Natural killer cell treated with Interleukin-12 subunit alpha and Interleukin-12 subunit beta and Interleukin-15 and Interleukin-18, amount 100 ng/mL, for 72 hours (primary cell): ENCODE measurements at regions not wholly inside any gene's neighbourhood (a gene's known extent, or its start where the extent isn't known, plus 50 kb on each side); places are given as distances from the start of the nearest gene placed in this dataset.

Experiments used
- ATAC-seq, 2 donors: fragments of 150-1000 bp; cut with Tn5 transposase in 1 of 2; sonication (Bioruptor Pico), chemical (Tn5 transposase) in 1 of 2; 2 replicates each; pipeline ENCODE4 v1.10.0; 2021
- DNase-seq: peaks from one replicate; pipeline ENCODE4 v3.0.0; 2022; ENCODE audit warnings: low spot score
- H3K27ac Mint-ChIP-seq, 2 donors: 1 replicate in 1 of 2; 2 replicates in 1 of 2; pipeline ENCODE4 v1.8.0; 2022; ENCODE audit warnings: mixed read lengths in 2 of 2, mild to moderate bottlenecking in 1 of 2, moderate library complexity in 1 of 2
- H3K27me3 Mint-ChIP-seq, 2 donors: 1 replicate in 1 of 2; 2 replicates in 1 of 2; pipeline ENCODE4 v1.8.0; 2022; ENCODE audit warnings: mixed read lengths in 2 of 2
- H3K36me3 Mint-ChIP-seq: one replicate; pipeline ENCODE4 v1.8.0; 2022; ENCODE audit warnings: mixed read lengths
- H3K4me1 Mint-ChIP-seq, 2 donors: 1 replicate in 1 of 2; 2 replicates in 1 of 2; pipeline ENCODE4 v1.8.0; 2022; ENCODE audit warnings: low read depth in 2 of 2, mixed read lengths in 2 of 2, mild to moderate bottlenecking in 1 of 2
- H3K4me3 Mint-ChIP-seq: one replicate; pipeline ENCODE4 v1.8.0; 2022; ENCODE audit warnings: mixed read lengths
- H3K9me3 Mint-ChIP-seq: 2 replicates; pipeline ENCODE4 v1.8.0; 2022; ENCODE audit warnings: mixed read lengths

DNA sequence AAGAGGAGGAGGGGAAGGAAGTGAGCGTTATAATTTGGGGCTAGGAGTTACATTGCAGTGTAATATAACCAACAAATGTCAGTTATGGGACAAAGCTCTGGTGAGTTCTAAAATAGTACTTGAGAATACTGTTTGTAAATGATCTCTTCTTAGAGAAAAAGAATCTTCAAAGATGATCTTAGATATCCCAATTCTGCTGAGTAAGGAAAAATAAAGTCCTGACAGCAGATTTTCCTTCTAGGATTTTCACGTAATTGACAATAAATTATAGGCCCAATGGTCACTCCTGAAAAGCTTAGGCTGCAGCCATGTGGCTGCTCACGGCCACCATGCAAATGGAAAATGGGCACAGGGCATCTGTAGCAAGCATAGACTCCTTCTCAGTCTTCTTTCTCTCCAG is 241.6 kb downstream of the SIPA1L2 start:
- Mint-ChIP-seq H3K9me3 (no peaks in the 10 kb centered on the region), H3K36me3 (no peaks in the 10 kb centered on the region), H3K27ac (no peak overlapping the region), H3K27me3 (peaks cover 9 to 14% of the 10 kb centered on the region in 2 donors), H3K4me3 (no peak overlapping the region), H3K4me1 (peaks cover 0 to 3% of the 10 kb centered on the region in 2 donors)
- ATAC-seq (no peak), DNase-seq (no peak)

DNA sequence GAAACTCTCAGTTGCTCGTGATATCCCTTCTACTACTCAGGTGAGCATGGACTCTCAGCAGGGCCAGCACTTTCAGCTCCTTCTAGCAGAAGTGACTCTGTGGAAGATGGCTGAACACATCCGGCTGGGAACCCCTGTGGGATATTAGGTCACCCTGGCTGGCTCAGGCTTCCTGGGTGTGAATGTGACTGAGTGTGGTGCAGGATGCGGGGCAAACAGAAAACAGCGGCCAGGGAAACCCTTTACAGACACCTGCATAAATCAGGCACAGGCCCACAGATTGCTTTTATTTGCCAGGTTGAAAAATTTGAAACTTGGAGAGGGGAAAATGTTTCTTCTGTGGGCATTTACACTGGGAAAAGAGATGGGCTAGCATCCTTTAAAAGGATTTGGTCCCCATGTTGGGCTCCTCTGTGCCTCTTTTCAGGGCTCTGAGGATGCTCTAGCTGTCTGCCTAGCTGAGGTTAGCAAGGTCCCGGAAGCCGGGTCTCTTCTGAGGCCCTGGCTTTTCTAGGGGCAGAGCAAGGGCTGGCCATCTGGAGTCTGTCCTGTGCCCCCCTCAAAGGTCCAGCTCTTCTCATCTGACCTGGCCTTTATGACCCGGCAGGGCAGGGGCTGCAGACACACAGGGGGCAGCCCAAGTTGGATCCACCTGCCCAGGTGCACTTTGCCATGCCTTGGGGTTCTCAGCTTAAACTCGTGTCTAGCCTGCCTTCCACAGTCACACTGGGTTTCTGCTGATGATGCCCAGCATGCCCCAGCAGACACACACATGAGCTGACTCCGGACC is 243.0 kb downstream of the SIPA1L2 start:
- no peaks in the 10 kb centered on the region for H3K9me3 Mint-ChIP-seq
- H3K27me3 Mint-ChIP-seq: peaks cover 9 to 14% of the 10 kb centered on the region in 2 donors
- ATAC-seq: peak in 1 of 2 donors; percentile 52
- H3K27ac Mint-ChIP-seq: no peak overlapping the region
- peaks cover 0 to 3% of the 10 kb centered on the region in 2 donors for H3K4me1 Mint-ChIP-seq
- no peak for DNase-seq
- H3K36me3 Mint-ChIP-seq: no peaks in the 10 kb centered on the region
- H3K4me3 Mint-ChIP-seq: no peak overlapping the region

DNA sequence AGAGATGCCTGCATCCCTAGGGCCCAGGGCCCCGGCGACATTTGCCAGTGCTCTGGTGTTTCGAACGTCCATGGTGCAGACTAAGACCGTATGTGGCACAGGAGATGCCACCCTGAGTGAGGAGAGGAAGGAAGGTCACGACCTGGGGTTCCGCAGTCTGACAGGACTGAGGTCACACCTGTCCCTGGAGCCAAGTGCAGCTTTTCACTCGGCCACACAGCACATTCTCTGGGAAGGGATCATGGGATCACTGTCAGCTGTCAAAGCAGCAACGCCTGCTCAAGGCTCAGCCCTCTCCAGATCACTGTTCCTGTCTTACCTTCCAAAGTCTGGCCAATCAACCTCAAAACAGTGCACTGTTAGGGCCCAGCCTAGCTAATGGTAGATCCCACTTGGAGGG is 243.6 kb downstream of the SIPA1L2 start:
- peak in 1 of 2 donors; percentile 8 for ATAC-seq
- Mint-ChIP-seq H3K36me3 (no peaks in the 10 kb centered on the region), H3K27ac (no peak overlapping the region), H3K27me3 (peaks cover 8 to 17% of the 10 kb centered on the region in 2 donors), H3K4me3 (no peak overlapping the region), H3K9me3 (no peaks in the 10 kb centered on the region), H3K4me1 (peaks cover 0 to 3% of the 10 kb centered on the region in 2 donors)
- no peak for DNase-seq

DNA sequence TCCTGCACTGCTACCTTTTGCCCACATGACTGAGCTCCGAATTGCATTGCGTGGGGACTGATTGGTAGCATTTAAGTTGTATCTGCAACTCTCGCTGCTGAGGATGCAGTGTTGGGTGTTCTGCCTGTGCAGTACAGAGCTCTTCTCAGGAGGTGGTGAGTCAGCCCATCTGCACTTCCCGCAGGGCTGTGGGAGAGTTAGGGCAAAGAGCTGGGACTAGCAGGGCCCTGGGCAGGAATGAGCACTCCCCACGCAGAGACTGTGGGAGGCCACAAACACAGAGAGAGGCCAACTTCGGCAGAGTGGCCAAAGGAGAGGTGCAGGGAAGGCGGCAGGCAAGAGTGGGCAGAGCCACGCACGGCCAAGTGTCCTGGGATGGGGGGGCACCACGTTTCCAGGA is 244.7 kb downstream of the SIPA1L2 start:
- ATAC-seq (no peak), DNase-seq (no peak)
- no peak overlapping the region for H3K27ac Mint-ChIP-seq
- H3K9me3 Mint-ChIP-seq: no peaks in the 10 kb centered on the region
- peaks cover 0 to 3% of the 10 kb centered on the region in 2 donors for H3K4me1 Mint-ChIP-seq
- H3K4me3 Mint-ChIP-seq: no peak overlapping the region
- no peaks in the 10 kb centered on the region for H3K36me3 Mint-ChIP-seq
- peaks cover 7 to 15% of the 10 kb centered on the region in 2 donors for H3K27me3 Mint-ChIP-seq

DNA sequence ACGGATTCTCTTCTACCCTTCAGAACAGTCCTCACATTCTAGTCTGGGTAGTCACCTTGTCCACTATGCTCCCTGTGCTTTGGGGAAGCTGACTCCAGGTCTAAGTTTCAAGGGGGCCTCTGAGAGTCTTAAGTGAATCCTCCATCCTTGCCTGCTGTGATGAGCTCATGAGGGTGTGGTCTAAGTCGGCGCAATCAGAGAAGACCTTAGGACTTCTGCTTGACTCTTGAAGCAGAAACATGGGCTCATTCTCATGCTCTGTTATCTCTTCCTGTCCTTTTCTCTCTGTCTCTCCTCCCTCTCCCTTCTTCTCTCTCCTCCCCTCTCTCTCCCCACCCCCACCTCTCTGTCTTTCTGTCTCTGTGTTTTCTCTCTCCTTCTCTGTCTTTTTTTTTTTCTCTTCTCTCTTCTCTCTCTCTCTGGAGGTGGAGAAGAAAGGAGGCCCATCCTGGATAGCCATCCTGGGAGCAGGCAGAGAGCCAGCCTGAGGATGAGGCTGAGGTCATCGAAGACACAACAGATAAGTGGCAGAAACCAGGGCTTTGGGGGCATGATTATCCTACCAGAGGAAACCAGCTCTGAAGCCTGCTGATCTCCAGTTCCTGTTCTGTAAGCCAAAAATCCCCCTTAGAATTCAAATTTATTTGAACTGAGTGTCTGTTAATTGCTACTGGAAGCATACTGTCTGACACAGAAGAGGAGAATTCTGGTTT is 245.6 kb downstream of the SIPA1L2 start:
- no peaks in the 10 kb centered on the region for H3K9me3 Mint-ChIP-seq
- H3K4me1 Mint-ChIP-seq: peaks cover 0 to 3% of the 10 kb centered on the region in 2 donors
- H3K27ac Mint-ChIP-seq: no peak overlapping the region
- H3K4me3 Mint-ChIP-seq: no peak overlapping the region
- no peaks in the 10 kb centered on the region for H3K36me3 Mint-ChIP-seq
- DNase-seq (no peak), ATAC-seq (no peak)
- peaks cover 7 to 16% of the 10 kb centered on the region in 2 donors for H3K27me3 Mint-ChIP-seq

DNA sequence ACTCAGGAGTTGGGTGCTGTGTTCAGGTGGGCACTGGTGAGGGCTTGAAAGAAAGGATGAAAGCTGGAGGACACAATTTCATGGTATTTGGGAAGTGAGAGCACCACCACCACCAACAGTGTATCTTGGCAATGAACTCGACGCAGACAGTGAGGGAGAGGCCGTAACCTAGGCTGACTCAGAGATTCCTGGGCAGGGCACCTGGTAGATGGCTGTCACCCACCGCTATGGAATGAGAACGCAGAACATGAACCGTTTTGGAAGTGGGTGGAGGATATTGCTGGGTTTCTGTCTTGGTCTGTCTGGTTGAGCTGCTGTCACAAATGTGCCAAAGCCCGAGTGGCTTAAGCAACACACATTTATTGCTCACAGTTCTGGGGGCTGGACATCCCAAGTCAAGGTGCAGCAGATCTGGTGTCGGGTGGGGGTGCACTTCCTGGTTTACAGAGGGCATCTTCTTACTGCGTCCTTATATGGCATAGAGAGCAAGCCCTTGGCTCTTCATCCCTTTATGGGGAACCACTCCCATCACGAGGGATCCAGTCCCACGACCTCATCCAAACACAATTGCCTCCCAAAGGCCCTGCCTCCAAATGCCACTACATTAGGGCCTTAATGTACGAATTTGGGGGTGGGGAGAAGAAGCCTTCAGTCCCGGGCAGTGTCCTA is 246.3 kb downstream of the SIPA1L2 start:
- H3K9me3 Mint-ChIP-seq: no peaks in the 10 kb centered on the region
- H3K4me3 Mint-ChIP-seq: no peak overlapping the region
- H3K27me3 Mint-ChIP-seq: peaks cover 7 to 16% of the 10 kb centered on the region in 2 donors
- H3K27ac Mint-ChIP-seq: no peak overlapping the region
- no peaks in the 10 kb centered on the region for H3K36me3 Mint-ChIP-seq
- DNase-seq: no peak
- no peak for ATAC-seq
- peaks cover 0 to 3% of the 10 kb centered on the region in 2 donors for H3K4me1 Mint-ChIP-seq

DNA sequence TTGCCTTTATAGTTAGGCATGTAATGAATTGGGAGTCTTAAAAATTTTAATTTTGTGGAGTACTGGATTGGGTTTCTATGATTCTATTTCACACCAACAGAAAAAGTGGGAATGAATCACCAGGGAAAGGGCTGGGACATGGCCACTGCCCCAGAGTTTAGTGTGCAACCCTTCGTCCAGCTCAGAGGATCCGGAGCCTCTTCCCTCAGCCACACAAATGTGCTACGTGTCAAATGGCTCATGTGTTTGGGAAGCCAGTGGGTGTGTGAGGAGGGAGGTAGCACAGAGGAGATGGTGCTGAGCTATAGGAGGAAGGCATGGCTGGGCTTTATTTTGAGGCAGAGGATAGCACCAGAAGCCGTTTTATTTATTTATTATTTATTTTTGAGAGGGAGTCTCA is 247.3 kb downstream of the SIPA1L2 start:
- Mint-ChIP-seq H3K27ac (no peak overlapping the region), H3K36me3 (no peaks in the 10 kb centered on the region), H3K9me3 (no peaks in the 10 kb centered on the region), H3K27me3 (peaks cover 7 to 14% of the 10 kb centered on the region in 2 donors), H3K4me1 (peaks cover 0 to 3% of the 10 kb centered on the region in 2 donors), H3K4me3 (no peak overlapping the region)
- DNase-seq: no peak
- ATAC-seq: no peak

DNA sequence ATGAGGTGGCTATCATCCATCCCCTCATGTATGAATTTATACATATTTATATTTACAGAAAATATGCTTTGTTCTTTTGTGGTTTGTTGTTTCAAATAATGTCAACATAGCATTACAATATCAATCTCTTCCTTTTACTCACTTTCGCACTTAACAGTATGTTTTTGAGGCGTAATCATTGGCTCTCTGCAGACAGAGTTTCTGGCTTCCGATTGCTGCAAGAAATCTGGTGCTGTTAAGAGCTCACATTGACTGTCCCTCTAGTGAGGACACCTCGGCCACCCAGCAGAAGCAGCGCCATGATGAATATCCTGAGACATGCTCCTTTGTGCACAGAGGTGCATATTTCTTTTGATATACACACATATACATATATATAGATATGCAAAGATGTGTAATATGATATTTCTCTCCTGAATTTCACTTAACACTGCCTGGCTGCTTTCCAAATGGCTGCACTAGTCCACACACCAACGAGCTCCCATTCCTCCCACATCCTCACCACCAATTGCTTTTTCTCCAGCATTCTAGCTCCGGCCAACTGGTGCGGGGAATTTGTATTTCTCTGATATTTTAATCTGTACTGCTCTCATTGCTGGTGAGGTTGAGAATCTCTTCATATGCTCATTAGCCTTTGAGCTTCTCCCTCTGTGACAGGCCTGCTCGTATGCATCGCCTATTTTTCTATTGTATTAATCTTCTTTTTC is 248.4 kb downstream of the SIPA1L2 start:
- DNase-seq (no peak), ATAC-seq (no peak)
- H3K4me1 Mint-ChIP-seq: peaks cover 0 to 3% of the 10 kb centered on the region in 2 donors
- no peaks in the 10 kb centered on the region for H3K9me3 Mint-ChIP-seq
- no peak overlapping the region for H3K27ac Mint-ChIP-seq
- no peaks in the 10 kb centered on the region for H3K36me3 Mint-ChIP-seq
- no peak overlapping the region for H3K4me3 Mint-ChIP-seq
- H3K27me3 Mint-ChIP-seq: peaks cover 7 to 14% of the 10 kb centered on the region in 2 donors

DNA sequence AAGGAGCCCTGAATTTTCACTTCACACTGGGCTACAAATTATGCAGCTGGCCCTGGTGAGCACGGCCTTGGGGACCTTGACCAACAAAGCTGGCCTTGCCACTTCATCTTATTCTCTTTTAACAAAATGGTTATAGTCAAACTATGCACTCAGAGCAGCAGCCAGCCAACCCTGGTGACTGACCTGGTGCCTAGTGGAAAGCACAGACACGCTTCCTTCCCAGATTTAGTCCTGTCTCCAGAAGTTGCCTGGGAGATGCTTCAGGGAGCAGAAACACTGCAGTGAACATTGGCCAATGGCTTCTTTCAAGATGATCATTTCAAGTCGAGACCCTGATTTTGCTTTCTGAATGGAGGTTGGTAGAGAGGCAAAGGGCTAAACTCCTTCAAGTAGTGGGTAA is 249.3 kb downstream of the SIPA1L2 start:
- Mint-ChIP-seq H3K9me3 (no peaks in the 10 kb centered on the region), H3K36me3 (no peaks in the 10 kb centered on the region), H3K4me1 (peaks cover 0 to 3% of the 10 kb centered on the region in 2 donors), H3K27me3 (peaks cover 7 to 14% of the 10 kb centered on the region in 2 donors), H3K27ac (no peak overlapping the region), H3K4me3 (no peak overlapping the region)
- no peak for ATAC-seq
- no peak for DNase-seq

DNA sequence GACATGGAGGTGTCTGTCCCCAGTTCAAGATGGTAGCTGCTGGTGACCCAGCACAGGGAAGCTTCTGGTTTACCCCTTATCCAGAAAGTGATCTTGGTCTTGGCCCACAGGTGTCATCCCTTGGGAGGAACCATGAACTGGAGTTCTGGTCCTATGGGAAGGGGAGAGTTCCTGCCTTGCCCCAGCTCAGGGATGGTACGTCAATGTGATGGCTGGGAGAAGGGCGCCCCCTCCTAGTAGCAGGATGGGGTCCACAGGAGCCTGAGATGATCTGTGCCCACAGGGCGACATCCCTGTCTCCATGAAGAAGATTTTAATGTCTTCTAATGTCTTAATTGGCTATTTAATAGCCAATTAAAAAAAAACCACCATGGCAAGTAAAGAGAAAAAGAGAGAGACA is 249.8 kb downstream of the SIPA1L2 start:
- DNase-seq: no peak
- Mint-ChIP-seq H3K4me3 (no peak overlapping the region), H3K36me3 (no peaks in the 10 kb centered on the region), H3K9me3 (no peaks in the 10 kb centered on the region), H3K27ac (no peak overlapping the region), H3K27me3 (peaks cover 7 to 12% of the 10 kb centered on the region in 2 donors), H3K4me1 (peaks cover 0 to under 1% of the 10 kb centered on the region in 2 donors)
- no peak for ATAC-seq

DNA sequence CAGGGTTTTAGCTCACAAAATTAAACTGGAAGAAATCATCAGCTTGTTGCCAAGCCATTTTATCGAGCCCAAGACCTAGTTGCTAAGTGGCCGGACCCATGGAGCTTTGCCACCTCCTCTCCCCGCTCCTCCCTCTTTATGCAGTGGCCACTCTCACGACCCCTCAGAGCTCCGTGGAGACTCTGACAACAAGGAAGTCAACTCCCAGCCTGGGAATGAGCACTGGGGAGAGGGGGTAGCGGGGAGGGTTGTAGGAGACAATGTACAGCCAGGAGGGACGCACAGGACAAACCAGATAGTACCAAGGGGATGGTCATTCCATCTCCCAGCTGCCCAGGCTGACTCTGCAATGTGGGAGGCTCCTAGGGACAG is 250.9 kb downstream of the SIPA1L2 start:
- ATAC-seq: no peak
- Mint-ChIP-seq H3K36me3 (no peaks in the 10 kb centered on the region), H3K27ac (no peak overlapping the region), H3K4me1 (no peaks in the 10 kb centered on the region), H3K27me3 (peaks cover 7 to 11% of the 10 kb centered on the region in 2 donors), H3K4me3 (no peak overlapping the region), H3K9me3 (no peaks in the 10 kb centered on the region)
- no peak for DNase-seq

DNA sequence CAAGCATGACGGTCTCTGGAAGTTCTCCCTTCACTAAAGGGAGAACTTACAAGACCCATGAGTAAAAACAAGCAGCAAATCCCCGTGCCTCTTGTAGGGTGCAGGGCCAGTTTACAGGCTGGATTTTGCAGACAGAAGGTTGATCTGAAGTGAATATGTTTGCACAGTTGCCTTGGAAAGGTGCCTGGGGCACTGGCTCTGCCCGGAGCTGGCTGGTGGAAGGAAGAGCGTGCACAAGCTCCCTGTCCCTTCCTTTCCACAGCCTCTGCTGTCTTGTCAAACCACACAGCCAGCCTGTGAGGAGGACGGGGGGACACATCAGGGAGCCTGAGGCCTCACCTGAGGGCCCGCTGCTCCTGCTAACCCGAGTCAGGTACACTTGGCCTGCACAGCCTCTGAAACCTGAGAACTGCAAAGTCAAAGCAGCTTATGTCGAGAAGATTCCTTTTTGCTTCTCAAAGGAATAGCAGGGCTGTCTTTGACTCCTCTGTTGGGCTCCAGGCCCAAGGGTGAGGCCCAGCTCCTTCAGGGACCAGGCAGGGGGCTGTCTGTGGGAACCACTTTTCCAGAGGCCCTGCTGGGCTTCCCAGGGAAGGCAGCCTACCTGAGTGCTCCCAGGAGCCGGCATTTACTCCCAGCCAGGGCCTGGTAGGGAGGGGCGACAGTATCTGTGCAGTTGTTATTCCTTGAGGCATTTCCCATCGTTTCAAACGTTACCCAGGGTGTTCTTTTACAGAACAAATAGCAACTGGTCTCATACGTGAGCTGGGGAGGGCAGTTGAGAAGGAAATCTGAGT is 251.5 kb downstream of the SIPA1L2 start:
- ATAC-seq: no peak
- Mint-ChIP-seq H3K27me3 (peaks cover 7 to 17% of the 10 kb centered on the region in 2 donors), H3K9me3 (no peaks in the 10 kb centered on the region), H3K4me3 (no peak overlapping the region), H3K36me3 (no peaks in the 10 kb centered on the region), H3K27ac (no peak overlapping the region), H3K4me1 (no peaks in the 10 kb centered on the region)
- no peak for DNase-seq

DNA sequence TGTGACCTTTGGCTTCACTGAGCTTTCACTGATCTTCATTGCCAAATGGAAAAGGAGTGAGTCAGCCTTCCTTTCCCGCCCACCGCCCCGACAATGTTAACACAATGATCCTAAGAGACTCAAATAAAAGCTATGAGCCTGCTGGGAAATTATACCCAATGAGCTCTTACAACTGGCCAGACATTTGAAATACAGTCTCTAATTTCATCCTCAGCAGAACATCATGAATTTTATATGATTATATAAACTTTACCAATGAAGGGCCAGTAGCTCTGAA is 252.5 kb downstream of the SIPA1L2 start:
- ATAC-seq (no peak), DNase-seq (no peak)
- no peaks in the 10 kb centered on the region for H3K36me3 Mint-ChIP-seq
- no peaks in the 10 kb centered on the region for H3K9me3 Mint-ChIP-seq
- H3K4me3 Mint-ChIP-seq: no peak overlapping the region
- H3K27ac Mint-ChIP-seq: no peak overlapping the region
- no peaks in the 10 kb centered on the region for H3K4me1 Mint-ChIP-seq
- H3K27me3 Mint-ChIP-seq: peaks cover 7 to 18% of the 10 kb centered on the region in 2 donors
